Upper lobe of left lung (tissue), 4 donors: ENCODE measurements at regions not wholly inside any gene's neighbourhood (a gene's known extent, or its start where the extent isn't known, plus 50 kb on each side); places are given as distances from the start of the nearest gene placed in this dataset.

Experiments used
- EP300 ChIP-seq, 4 donors: sonication (generic); formaldehyde crosslinking; IDR thresholded peaks; one replicate each; pipeline ENCODE4 v1.5.1; 2017; ENCODE audit warnings: antibody characterized with exemption in 4 of 4, control low read depth in 2 of 4
- POLR2A ChIP-seq, 4 donors: fragments of 450-650 bp; IDR thresholded peaks; one replicate each; pipeline ENCODE4 v1.5.1; 2016 to 2017; ENCODE audit warnings: antibody characterized with exemption in 4 of 4, mild to moderate bottlenecking in 2 of 4
- POLR2AphosphoS5 ChIP-seq, 2 donors: sonication (generic); formaldehyde crosslinking; IDR thresholded peaks; one replicate each; pipeline ENCODE4 v1.5.1; 2017; ENCODE audit warnings: antibody characterized with exemption in 2 of 2
- TF ChIP-seq, protein P1 (sequence below), 6 experiments: fragments of 450-650 bp in 4 of 6; fragments of 200-600 bp in 2 of 6; sonication (generic) in 2 of 6; IDR thresholded peaks; one replicate each; pipeline ENCODE4 v1.5.1; 2016 to 2019; ENCODE audit warnings: antibody characterized with exemption in 6 of 6

DNA sequence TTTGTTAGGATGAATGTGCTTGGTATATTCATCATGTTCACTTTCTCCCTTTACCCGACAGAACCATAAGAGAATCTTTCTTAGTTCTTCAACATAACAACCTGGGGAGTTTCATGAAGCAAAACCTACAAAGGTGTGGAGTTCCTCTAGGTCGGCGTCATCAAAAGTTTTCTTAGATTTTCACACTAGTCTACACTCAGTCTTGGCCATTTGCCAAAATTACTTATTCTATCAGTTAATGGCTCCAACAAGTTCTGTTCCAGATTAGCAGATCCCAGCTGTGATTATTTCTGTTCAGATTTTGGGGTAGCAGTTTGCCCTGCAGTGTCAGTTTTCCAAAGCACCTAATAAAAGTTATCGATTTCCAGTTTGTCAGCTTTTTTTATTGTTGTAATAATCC is 935.8 kb upstream of the RAG2 start:
- no peak for TF ChIP-seq EP300 (IDR thresholded peaks at IDR 0.05)
- no peak for TF ChIP-seq POLR2A (IDR thresholded peaks at IDR 0.05)
- TF ChIP-seq, protein P1, sequence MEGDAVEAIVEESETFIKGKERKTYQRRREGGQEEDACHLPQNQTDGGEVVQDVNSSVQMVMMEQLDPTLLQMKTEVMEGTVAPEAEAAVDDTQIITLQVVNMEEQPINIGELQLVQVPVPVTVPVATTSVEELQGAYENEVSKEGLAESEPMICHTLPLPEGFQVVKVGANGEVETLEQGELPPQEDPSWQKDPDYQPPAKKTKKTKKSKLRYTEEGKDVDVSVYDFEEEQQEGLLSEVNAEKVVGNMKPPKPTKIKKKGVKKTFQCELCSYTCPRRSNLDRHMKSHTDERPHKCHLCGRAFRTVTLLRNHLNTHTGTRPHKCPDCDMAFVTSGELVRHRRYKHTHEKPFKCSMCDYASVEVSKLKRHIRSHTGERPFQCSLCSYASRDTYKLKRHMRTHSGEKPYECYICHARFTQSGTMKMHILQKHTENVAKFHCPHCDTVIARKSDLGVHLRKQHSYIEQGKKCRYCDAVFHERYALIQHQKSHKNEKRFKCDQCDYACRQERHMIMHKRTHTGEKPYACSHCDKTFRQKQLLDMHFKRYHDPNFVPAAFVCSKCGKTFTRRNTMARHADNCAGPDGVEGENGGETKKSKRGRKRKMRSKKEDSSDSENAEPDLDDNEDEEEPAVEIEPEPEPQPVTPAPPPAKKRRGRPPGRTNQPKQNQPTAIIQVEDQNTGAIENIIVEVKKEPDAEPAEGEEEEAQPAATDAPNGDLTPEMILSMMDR (IDR thresholded peaks at IDR 0.05) = no peak
- no peak for TF ChIP-seq POLR2AphosphoS5 (IDR thresholded peaks at IDR 0.05)
